B cell (primary cell): ENCODE measurements at regions not wholly inside any gene's neighbourhood (a gene's known extent, or its start where the extent isn't known, plus 50 kb on each side); places are given as distances from the start of the nearest gene placed in this dataset.

Source experiments
- EZH2 ChIP-seq: IDR thresholded peaks from 2 replicates; pipeline ENCODE4 v1.6.1; 2012; ENCODE audit warnings: borderline replicate concordance, low read depth, mild to moderate bottlenecking, moderate library complexity, low read length; ENCODE audit not compliant: insufficient read depth, poor library complexity, severe bottlenecking
- TF ChIP-seq, protein P1 (sequence below): fragments of 200-600 bp; IDR thresholded peaks from one replicate; pipeline ENCODE4 v1.8.0; 2022; ENCODE audit warnings: antibody characterized with exemption, mild to moderate bottlenecking

DNA sequence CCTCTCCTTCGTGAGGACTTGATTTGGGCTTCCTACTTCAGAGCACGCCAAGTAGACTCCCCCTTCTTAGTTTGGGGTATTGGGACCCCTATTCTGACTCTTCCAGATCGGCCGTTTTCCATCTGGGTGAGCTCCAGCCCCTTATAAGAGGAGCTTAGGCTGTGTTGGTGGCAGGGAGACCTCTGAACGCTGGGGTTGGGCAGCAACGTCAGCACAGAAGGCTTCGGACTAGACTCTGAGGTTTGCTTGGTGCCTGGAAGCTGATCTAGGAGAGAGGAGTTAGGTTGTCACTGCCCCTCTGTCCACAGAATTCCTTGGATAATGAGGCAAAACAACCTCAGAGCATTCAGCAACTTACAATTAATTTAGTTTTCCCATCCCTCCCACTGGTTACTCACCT is 99.2 kb upstream of the RTL1 start:
- TF ChIP-seq EZH2 = no peak
- TF ChIP-seq, protein P1, sequence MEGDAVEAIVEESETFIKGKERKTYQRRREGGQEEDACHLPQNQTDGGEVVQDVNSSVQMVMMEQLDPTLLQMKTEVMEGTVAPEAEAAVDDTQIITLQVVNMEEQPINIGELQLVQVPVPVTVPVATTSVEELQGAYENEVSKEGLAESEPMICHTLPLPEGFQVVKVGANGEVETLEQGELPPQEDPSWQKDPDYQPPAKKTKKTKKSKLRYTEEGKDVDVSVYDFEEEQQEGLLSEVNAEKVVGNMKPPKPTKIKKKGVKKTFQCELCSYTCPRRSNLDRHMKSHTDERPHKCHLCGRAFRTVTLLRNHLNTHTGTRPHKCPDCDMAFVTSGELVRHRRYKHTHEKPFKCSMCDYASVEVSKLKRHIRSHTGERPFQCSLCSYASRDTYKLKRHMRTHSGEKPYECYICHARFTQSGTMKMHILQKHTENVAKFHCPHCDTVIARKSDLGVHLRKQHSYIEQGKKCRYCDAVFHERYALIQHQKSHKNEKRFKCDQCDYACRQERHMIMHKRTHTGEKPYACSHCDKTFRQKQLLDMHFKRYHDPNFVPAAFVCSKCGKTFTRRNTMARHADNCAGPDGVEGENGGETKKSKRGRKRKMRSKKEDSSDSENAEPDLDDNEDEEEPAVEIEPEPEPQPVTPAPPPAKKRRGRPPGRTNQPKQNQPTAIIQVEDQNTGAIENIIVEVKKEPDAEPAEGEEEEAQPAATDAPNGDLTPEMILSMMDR = no peak
